ENCODE measurements at regions not wholly inside any gene's neighbourhood (a gene's known extent, or its start where the extent isn't known, plus 50 kb on each side); places are given as distances from the start of the nearest gene placed in this dataset.

GRCh38 chr17:33901085-33901484 is 354.0 kb upstream of the CCL2 start:
- Mint-ChIP-seq H3K9me3 (peaks cover 0 to 3% (median 0%) of the 10 kb centered on the region in 7 donors), H3K27me3 (ENCODE audit: low read depth in 3 of 3) (peaks cover 0 to 15% (median 13%) of the 10 kb centered on the region in 3 donors), H3K27ac (no peak overlapping the region), H3K4me3 (no peak overlapping the region), H3K4me1 (no peaks in the 10 kb centered on the region), H3K36me3 (no peaks in the 10 kb centered on the region)
- no peaks in the 10 kb centered on the region for H3K79me2 ChIP-seq (ENCODE audit: insufficient read depth, low read length)
- no peaks in the 10 kb centered on the region for H4K20me1 ChIP-seq (ENCODE audit: insufficient read depth, low read length)
- no peak for TF ChIP-seq CTCF (IDR thresholded peaks at IDR 0.05)
- no peak for DNase-seq
- H3K36me3 ChIP-seq (replicated peaks in 1 of 2; ENCODE audit: control insufficient read depth in 1 of 2, insufficient read depth in 2 of 2, low read length in 2 of 2), result no peaks in the 10 kb centered on the region
- no peaks in the 10 kb centered on the region for H3K4me1 ChIP-seq (ENCODE audit: control insufficient read depth in 1 of 2, insufficient read depth in 2 of 2, low read length in 2 of 2)
- H3K27ac ChIP-seq (ENCODE audit: low read depth in 1 of 2, low read length in 2 of 2), result no peak overlapping the region
- H3K27me3 ChIP-seq (ENCODE audit: control insufficient read depth in 2 of 2, insufficient read depth in 2 of 2, low read length in 2 of 2), result peaks cover 2 to 3% of the 10 kb centered on the region in 2 donors
- no peak overlapping the region for H3K4me2 ChIP-seq (replicated peaks; ENCODE audit: extremely low read depth, low read length, poor library complexity, severe bottlenecking)
- WGBS (ENCODE audit: insufficient coverage), result 86% methylated on average over 1 of the region's 2 CpGs
- H2AFZ ChIP-seq (ENCODE audit: insufficient read depth, low read depth, low read length, poor library complexity, severe bottlenecking), result no peak overlapping the region
- H3K9ac ChIP-seq (ENCODE audit: insufficient read depth, low read length, poor library complexity, severe bottlenecking), result no peak overlapping the region
- intact Hi-C loops (cut with micrococcal nuclease), result no loop called here
- H3K4me3 ChIP-seq (replicated peaks in 1 of 3; ENCODE audit: low read depth in 2 of 3, low read length in 3 of 3), result no peak overlapping the region
- no peaks in the 10 kb centered on the region for H3K9me3 ChIP-seq (replicated peaks in 1 of 2; ENCODE audit: control insufficient read depth in 1 of 2, insufficient read depth in 1 of 2, low read length in 2 of 2)

- H3K27ac ChIP-seq (ENCODE audit: low read depth in 1 of 2, low read length in 2 of 2), result no peak overlapping the region
- no peak overlapping the region for H3K4me2 ChIP-seq (replicated peaks; ENCODE audit: extremely low read depth, low read length, poor library complexity, severe bottlenecking)
- H3K9me3 ChIP-seq (replicated peaks in 1 of 2; ENCODE audit: control insufficient read depth in 1 of 2, insufficient read depth in 1 of 2, low read length in 2 of 2), result no peaks in the 10 kb centered on the region
- H3K27me3 Mint-ChIP-seq (ENCODE audit: low read depth in 3 of 3), result peaks cover 0 to 16% (median 11%) of the 10 kb centered on the region in 3 donors
- no peak overlapping the region for H3K4me3 Mint-ChIP-seq
- no peaks in the 10 kb centered on the region for H3K4me1 Mint-ChIP-seq
- no peak overlapping the region for H3K27ac Mint-ChIP-seq
- no peaks in the 10 kb centered on the region for H3K79me2 ChIP-seq (ENCODE audit: insufficient read depth, low read length)
- H3K36me3 Mint-ChIP-seq, result no peaks in the 10 kb centered on the region
- peaks cover 0 to 3% (median 0%) of the 10 kb centered on the region in 7 donors for H3K9me3 Mint-ChIP-seq
- TF ChIP-seq CTCF (IDR thresholded peaks at IDR 0.05), result no peak
- no peaks in the 10 kb centered on the region for H4K20me1 ChIP-seq (ENCODE audit: insufficient read depth, low read length)
- no peak overlapping the region for H3K9ac ChIP-seq (ENCODE audit: insufficient read depth, low read length, poor library complexity, severe bottlenecking)
- no peak overlapping the region for H2AFZ ChIP-seq (ENCODE audit: insufficient read depth, low read depth, low read length, poor library complexity, severe bottlenecking)
- H3K4me3 ChIP-seq (replicated peaks in 1 of 3; ENCODE audit: low read depth in 2 of 3, low read length in 3 of 3), result no peak overlapping the region
- intact Hi-C loops (cut with micrococcal nuclease), result no loop called here
- H3K27me3 ChIP-seq (ENCODE audit: control insufficient read depth in 2 of 2, insufficient read depth in 2 of 2, low read length in 2 of 2), result peaks cover 2 to 3% of the 10 kb centered on the region in 2 donors
- DNase-seq, result no peak
- 100% methylated on average over 1 of the region's 1 CpG for WGBS (ENCODE audit: insufficient coverage)
- no peaks in the 10 kb centered on the region for H3K4me1 ChIP-seq (ENCODE audit: control insufficient read depth in 1 of 2, insufficient read depth in 2 of 2, low read length in 2 of 2)
- no peaks in the 10 kb centered on the region for H3K36me3 ChIP-seq (replicated peaks in 1 of 2; ENCODE audit: control insufficient read depth in 1 of 2, insufficient read depth in 2 of 2, low read length in 2 of 2)
These were observed 352.1 kb upstream of the CCL2 start for GRCh38 chr17:33902901-33903449.

Measured in CD14-positive monocyte (primary cell).